ENCODE measurements at regions not wholly inside any gene's neighbourhood (a gene's known extent, or its start where the extent isn't known, plus 50 kb on each side); places are given as distances from the start of the nearest gene placed in this dataset.

DNA sequence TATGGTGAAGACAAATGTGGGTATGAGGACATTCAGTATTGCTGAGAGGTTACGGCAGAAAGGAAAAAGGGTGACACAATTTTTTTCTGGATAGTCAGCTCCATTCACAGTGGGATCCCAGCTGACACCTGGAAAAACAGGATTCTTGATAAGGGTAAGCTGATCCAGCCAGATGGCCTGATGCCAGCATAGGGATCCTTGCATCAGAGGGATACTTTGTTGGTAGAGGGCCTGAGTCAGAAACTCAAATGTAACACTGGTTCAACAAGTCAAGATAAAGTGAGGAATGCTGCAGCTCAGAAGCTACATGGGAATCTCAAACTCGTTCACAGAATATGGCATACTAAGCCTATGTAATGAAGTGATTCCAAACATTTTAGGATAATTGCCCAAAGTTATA is 726.7 kb downstream of the C4orf33 start:
- ATAC-seq (ENCODE audit: insufficient read depth, low read depth) (no peak), DNase-seq (no peak)
- Histone ChIP-seq H3K27me3 (ENCODE audit: insufficient read depth, low read length, poor library complexity) (no peaks in the 10 kb centered on the region), H3K79me2 (ENCODE audit: insufficient read depth, low read length) (no peaks in the 10 kb centered on the region), H2AFZ (ENCODE audit: low read depth, low read length) (no peak overlapping the region), H3K9ac (ENCODE audit: low read depth, low read length) (no peak overlapping the region), H3K36me3 (ENCODE audit: insufficient read depth, low read length) (no peaks in the 10 kb centered on the region), H3K4me1 (ENCODE audit: insufficient read depth, low read length) (no peaks in the 10 kb centered on the region), H3K4me3 (ENCODE audit: low read depth in 1 of 2, low read length in 2 of 2) (no peak overlapping the region), H3K27ac (ENCODE audit: low read length) (no peak overlapping the region), H3K9me3 (ENCODE audit: insufficient read depth, low read length, severe bottlenecking) (no peaks in the 10 kb centered on the region), H4K20me1 (ENCODE audit: insufficient read depth, low read length) (no peaks in the 10 kb centered on the region), H3K4me2 (ENCODE audit: insufficient read depth, low read length) (no peak overlapping the region)
- TF ChIP-seq, protein P1, sequence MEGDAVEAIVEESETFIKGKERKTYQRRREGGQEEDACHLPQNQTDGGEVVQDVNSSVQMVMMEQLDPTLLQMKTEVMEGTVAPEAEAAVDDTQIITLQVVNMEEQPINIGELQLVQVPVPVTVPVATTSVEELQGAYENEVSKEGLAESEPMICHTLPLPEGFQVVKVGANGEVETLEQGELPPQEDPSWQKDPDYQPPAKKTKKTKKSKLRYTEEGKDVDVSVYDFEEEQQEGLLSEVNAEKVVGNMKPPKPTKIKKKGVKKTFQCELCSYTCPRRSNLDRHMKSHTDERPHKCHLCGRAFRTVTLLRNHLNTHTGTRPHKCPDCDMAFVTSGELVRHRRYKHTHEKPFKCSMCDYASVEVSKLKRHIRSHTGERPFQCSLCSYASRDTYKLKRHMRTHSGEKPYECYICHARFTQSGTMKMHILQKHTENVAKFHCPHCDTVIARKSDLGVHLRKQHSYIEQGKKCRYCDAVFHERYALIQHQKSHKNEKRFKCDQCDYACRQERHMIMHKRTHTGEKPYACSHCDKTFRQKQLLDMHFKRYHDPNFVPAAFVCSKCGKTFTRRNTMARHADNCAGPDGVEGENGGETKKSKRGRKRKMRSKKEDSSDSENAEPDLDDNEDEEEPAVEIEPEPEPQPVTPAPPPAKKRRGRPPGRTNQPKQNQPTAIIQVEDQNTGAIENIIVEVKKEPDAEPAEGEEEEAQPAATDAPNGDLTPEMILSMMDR (IDR thresholded peaks at IDR 0.05; ENCODE audit: borderline replicate concordance, extremely low read depth, low read length, poor library complexity, severe bottlenecking) = no peak
- TF ChIP-seq EZH2 (IDR thresholded peaks at IDR 0.05; ENCODE audit: borderline replicate concordance, low read depth, low read length, severe bottlenecking) = no peak

DNA sequence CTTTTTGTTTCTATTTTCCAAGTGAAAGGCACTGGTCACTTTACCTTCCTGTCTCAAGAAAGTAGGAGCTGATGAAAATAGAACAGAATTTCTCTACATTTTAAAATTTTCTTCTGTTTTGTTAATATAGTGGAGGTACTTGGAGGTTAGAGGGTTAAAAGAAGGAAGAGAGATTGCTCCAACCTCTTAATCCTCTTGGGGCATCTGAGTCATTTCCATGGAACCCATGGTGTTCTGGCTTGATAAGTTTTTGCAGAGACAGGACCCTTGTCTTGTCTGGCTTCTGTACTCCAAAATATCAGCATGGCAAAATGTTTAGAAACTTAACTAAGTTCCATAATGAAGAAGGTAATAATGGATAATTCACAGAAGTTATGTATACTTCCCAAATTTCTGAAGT is 727.2 kb downstream of the C4orf33 start:
- Histone ChIP-seq H3K27ac (ENCODE audit: low read length) (no peak overlapping the region), H3K9me3 (ENCODE audit: insufficient read depth, low read length, severe bottlenecking) (no peaks in the 10 kb centered on the region), H3K9ac (ENCODE audit: low read depth, low read length) (no peak overlapping the region), H3K4me3 (ENCODE audit: low read depth in 1 of 2, low read length in 2 of 2) (no peak overlapping the region), H3K27me3 (ENCODE audit: insufficient read depth, low read length, poor library complexity) (no peaks in the 10 kb centered on the region), H4K20me1 (ENCODE audit: insufficient read depth, low read length) (no peaks in the 10 kb centered on the region), H3K36me3 (ENCODE audit: insufficient read depth, low read length) (no peaks in the 10 kb centered on the region), H3K4me1 (ENCODE audit: insufficient read depth, low read length) (no peaks in the 10 kb centered on the region), H3K79me2 (ENCODE audit: insufficient read depth, low read length) (no peaks in the 10 kb centered on the region), H2AFZ (ENCODE audit: low read depth, low read length) (no peak overlapping the region), H3K4me2 (ENCODE audit: insufficient read depth, low read length) (no peak overlapping the region)
- DNase-seq (no peak), ATAC-seq (ENCODE audit: insufficient read depth, low read depth) (no peak)
- TF ChIP-seq, protein P1 (IDR thresholded peaks at IDR 0.05; ENCODE audit: borderline replicate concordance, extremely low read depth, low read length, poor library complexity, severe bottlenecking) = no peak
- no peak for TF ChIP-seq EZH2 (IDR thresholded peaks at IDR 0.05; ENCODE audit: borderline replicate concordance, low read depth, low read length, severe bottlenecking)

DNA sequence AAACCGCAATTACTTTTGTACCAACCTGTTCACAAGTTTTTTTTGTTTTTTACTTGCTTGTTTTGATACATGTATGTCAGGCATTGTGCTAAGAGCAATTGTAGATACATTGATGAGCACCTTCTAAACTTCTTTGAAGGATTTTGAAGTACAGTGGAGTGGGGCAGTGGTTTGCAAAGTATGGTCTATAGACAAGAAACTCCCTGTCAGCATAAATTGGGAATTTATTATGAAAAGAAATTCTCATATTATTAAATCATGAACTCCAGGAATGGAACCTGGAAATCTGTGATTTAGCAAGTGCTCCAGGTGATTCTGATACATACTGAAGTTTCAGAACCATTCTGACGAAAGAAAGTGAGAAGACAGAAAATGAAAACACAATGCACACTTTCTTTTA is 733.4 kb downstream of the C4orf33 start:
- Histone ChIP-seq H3K9ac (ENCODE audit: low read depth, low read length) (no peak overlapping the region), H3K4me3 (ENCODE audit: low read depth in 1 of 2, low read length in 2 of 2) (no peak overlapping the region), H2AFZ (ENCODE audit: low read depth, low read length) (no peak overlapping the region), H3K79me2 (ENCODE audit: insufficient read depth, low read length) (no peaks in the 10 kb centered on the region), H3K4me2 (ENCODE audit: insufficient read depth, low read length) (no peak overlapping the region), H3K9me3 (ENCODE audit: insufficient read depth, low read length, severe bottlenecking) (no peaks in the 10 kb centered on the region), H3K27ac (ENCODE audit: low read length) (no peak overlapping the region), H3K4me1 (ENCODE audit: insufficient read depth, low read length) (no peaks in the 10 kb centered on the region), H4K20me1 (ENCODE audit: insufficient read depth, low read length) (no peaks in the 10 kb centered on the region), H3K36me3 (ENCODE audit: insufficient read depth, low read length) (no peaks in the 10 kb centered on the region), H3K27me3 (ENCODE audit: insufficient read depth, low read length, poor library complexity) (no peaks in the 10 kb centered on the region)
- no peak for DNase-seq
- TF ChIP-seq, protein P1 (IDR thresholded peaks at IDR 0.05; ENCODE audit: borderline replicate concordance, extremely low read depth, low read length, poor library complexity, severe bottlenecking) = no peak
- no peak for TF ChIP-seq EZH2 (IDR thresholded peaks at IDR 0.05; ENCODE audit: borderline replicate concordance, low read depth, low read length, severe bottlenecking)
- no peak for ATAC-seq (ENCODE audit: insufficient read depth, low read depth)

DNA sequence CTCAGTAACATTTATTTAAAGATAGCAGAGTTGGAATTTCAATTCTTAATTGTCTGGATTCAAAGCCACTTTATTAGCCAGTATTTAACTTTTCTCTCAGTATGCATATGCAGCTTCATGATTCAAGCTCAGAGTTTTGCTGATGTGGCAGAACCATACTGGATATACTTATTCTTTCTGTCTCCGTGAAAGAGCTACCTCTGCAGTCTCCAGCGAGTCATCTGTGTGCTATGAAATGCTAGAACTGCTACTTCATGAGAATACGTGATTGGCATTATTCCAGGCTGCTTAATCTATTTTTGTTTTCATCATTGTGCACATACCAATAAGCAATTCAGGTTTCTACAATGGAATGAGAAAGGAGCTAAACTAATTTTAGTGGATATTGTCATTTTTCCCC is 743.7 kb downstream of the C4orf33 start:
- ATAC-seq (ENCODE audit: insufficient read depth, low read depth) (no peak), DNase-seq (no peak)
- TF ChIP-seq EZH2 (IDR thresholded peaks at IDR 0.05; ENCODE audit: borderline replicate concordance, low read depth, low read length, severe bottlenecking) = no peak
- TF ChIP-seq, protein P1 (IDR thresholded peaks at IDR 0.05; ENCODE audit: borderline replicate concordance, extremely low read depth, low read length, poor library complexity, severe bottlenecking) = no peak
- Histone ChIP-seq H3K9ac (ENCODE audit: low read depth, low read length) (no peak overlapping the region), H3K4me1 (ENCODE audit: insufficient read depth, low read length) (no peaks in the 10 kb centered on the region), H3K4me3 (ENCODE audit: low read depth in 1 of 2, low read length in 2 of 2) (no peak overlapping the region), H3K9me3 (ENCODE audit: insufficient read depth, low read length, severe bottlenecking) (no peaks in the 10 kb centered on the region), H3K36me3 (ENCODE audit: insufficient read depth, low read length) (no peaks in the 10 kb centered on the region), H3K4me2 (ENCODE audit: insufficient read depth, low read length) (no peak overlapping the region), H3K27ac (ENCODE audit: low read length) (no peak overlapping the region), H4K20me1 (ENCODE audit: insufficient read depth, low read length) (no peaks in the 10 kb centered on the region), H3K79me2 (ENCODE audit: insufficient read depth, low read length) (no peaks in the 10 kb centered on the region), H3K27me3 (ENCODE audit: insufficient read depth, low read length, poor library complexity) (no peaks in the 10 kb centered on the region), H2AFZ (ENCODE audit: low read depth, low read length) (no peak overlapping the region)

Measured in DND-41 (cell line).